ENCODE measurements at regions not wholly inside any gene's neighbourhood (a gene's known extent, or its start where the extent isn't known, plus 50 kb on each side); places are given as distances from the start of the nearest gene placed in this dataset.

DNA sequence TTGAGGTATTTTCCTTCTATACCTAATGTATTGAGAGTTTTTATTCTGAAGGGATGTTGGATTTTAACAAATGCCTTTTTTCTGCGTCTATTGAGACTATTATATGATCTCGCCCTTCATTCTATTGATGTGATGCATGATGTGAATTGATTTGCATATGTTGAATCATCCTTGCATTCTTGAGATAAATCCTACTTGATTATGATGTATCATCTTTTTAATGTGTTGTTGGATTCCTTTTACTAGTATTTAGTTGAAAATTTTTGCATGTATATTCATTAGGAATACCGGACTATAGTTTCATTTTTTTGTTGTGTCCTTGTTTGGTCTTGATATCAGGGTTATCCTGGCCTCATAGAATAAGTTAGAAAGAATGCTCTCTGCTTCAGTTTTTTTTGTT, 169.7 kb downstream of the NPR3 start:
- Histone ChIP-seq H3K79me2 (ENCODE audit: insufficient read depth, low read length) (no peaks in the 10 kb centered on the region), H3K27me3 (ENCODE audit: insufficient read depth, low read length, poor library complexity) (no peaks in the 10 kb centered on the region), H3K27ac (ENCODE audit: low read length) (no peak overlapping the region), H3K36me3 (ENCODE audit: insufficient read depth, low read length) (no peaks in the 10 kb centered on the region), H3K4me3 (ENCODE audit: low read depth in 1 of 2, low read length in 2 of 2) (no peak overlapping the region), H3K9ac (ENCODE audit: low read depth, low read length) (no peak overlapping the region), H3K4me1 (ENCODE audit: insufficient read depth, low read length) (no peaks in the 10 kb centered on the region), H3K4me2 (ENCODE audit: insufficient read depth, low read length) (no peak overlapping the region), H4K20me1 (ENCODE audit: insufficient read depth, low read length) (no peaks in the 10 kb centered on the region), H2AFZ (ENCODE audit: low read depth, low read length) (no peak overlapping the region), H3K9me3 (ENCODE audit: insufficient read depth, low read length, severe bottlenecking) (no peaks in the 10 kb centered on the region)
- TF ChIP-seq, protein P1, sequence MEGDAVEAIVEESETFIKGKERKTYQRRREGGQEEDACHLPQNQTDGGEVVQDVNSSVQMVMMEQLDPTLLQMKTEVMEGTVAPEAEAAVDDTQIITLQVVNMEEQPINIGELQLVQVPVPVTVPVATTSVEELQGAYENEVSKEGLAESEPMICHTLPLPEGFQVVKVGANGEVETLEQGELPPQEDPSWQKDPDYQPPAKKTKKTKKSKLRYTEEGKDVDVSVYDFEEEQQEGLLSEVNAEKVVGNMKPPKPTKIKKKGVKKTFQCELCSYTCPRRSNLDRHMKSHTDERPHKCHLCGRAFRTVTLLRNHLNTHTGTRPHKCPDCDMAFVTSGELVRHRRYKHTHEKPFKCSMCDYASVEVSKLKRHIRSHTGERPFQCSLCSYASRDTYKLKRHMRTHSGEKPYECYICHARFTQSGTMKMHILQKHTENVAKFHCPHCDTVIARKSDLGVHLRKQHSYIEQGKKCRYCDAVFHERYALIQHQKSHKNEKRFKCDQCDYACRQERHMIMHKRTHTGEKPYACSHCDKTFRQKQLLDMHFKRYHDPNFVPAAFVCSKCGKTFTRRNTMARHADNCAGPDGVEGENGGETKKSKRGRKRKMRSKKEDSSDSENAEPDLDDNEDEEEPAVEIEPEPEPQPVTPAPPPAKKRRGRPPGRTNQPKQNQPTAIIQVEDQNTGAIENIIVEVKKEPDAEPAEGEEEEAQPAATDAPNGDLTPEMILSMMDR (IDR thresholded peaks at IDR 0.05; ENCODE audit: borderline replicate concordance, extremely low read depth, low read length, poor library complexity, severe bottlenecking), result no peak
- no peak for TF ChIP-seq EZH2 (IDR thresholded peaks at IDR 0.05; ENCODE audit: borderline replicate concordance, low read depth, low read length, severe bottlenecking)
- DNase-seq (no peak), ATAC-seq (ENCODE audit: insufficient read depth, low read depth) (no peak)

DNA sequence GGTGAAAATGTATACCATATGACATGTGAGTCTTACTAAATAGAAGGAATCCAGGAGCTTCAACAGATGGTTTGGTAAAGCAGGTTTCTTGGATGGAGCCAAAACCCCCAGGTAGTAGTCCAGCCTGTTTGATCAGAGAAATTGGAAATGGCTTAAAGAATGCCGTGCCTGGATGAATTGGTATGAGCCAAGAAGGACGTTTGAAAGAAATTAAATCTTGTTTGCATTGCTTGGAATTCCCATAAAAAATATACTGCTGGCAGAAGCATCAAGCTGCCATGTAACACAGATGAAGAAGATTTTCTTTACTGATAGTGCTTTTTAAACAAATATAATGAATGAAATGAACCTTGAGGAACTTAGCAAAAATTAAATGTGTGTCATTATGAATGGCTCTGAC, 176.3 kb downstream of the NPR3 start:
- ATAC-seq (ENCODE audit: insufficient read depth, low read depth), result no peak
- DNase-seq, result no peak
- no peaks in the 10 kb centered on the region for H4K20me1 ChIP-seq (ENCODE audit: insufficient read depth, low read length)

DNA sequence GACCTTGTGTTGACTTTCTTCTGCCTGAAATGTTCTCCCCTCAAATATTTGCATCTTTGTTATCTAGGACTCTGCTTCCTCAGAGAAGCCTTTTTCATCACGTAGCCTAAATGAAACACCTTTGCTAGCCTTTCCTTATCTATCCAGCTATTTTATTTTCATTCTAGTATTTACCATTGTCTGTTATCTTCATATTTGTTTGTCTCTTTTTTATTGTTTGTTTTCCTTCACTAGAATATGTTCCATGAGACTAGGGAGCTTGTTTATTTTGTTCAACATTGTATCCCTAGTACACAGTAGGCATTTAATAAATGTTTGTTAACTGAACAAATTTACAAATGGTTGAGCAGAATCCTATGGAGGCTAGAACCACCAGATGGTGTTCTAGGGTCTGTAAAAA, 178.0 kb downstream of the NPR3 start:
- DNase-seq, result no peak
- Histone ChIP-seq H3K4me1 (ENCODE audit: insufficient read depth, low read length) (no peaks in the 10 kb centered on the region), H3K9ac (ENCODE audit: low read depth, low read length) (no peak overlapping the region), H3K27me3 (ENCODE audit: insufficient read depth, low read length, poor library complexity) (no peaks in the 10 kb centered on the region), H3K4me3 (ENCODE audit: low read depth in 1 of 2, low read length in 2 of 2) (no peak overlapping the region), H3K36me3 (ENCODE audit: insufficient read depth, low read length) (no peaks in the 10 kb centered on the region), H3K27ac (ENCODE audit: low read length) (no peak overlapping the region), H3K4me2 (ENCODE audit: insufficient read depth, low read length) (no peak overlapping the region), H3K79me2 (ENCODE audit: insufficient read depth, low read length) (no peaks in the 10 kb centered on the region), H3K9me3 (ENCODE audit: insufficient read depth, low read length, severe bottlenecking) (no peaks in the 10 kb centered on the region), H2AFZ (ENCODE audit: low read depth, low read length) (no peak overlapping the region), H4K20me1 (ENCODE audit: insufficient read depth, low read length) (no peaks in the 10 kb centered on the region)
- ATAC-seq (ENCODE audit: insufficient read depth, low read depth), result no peak
- TF ChIP-seq, protein P1 (IDR thresholded peaks at IDR 0.05; ENCODE audit: borderline replicate concordance, extremely low read depth, low read length, poor library complexity, severe bottlenecking), result no peak
- no peak for TF ChIP-seq EZH2 (IDR thresholded peaks at IDR 0.05; ENCODE audit: borderline replicate concordance, low read depth, low read length, severe bottlenecking)

More for the DNA sequence above, 176.3 kb downstream of the NPR3 start:
- Histone ChIP-seq H3K4me3 (ENCODE audit: low read depth in 1 of 2, low read length in 2 of 2) (no peak overlapping the region), H3K9ac (ENCODE audit: low read depth, low read length) (no peak overlapping the region), H3K79me2 (ENCODE audit: insufficient read depth, low read length) (no peaks in the 10 kb centered on the region), H3K9me3 (ENCODE audit: insufficient read depth, low read length, severe bottlenecking) (no peaks in the 10 kb centered on the region), H3K27me3 (ENCODE audit: insufficient read depth, low read length, poor library complexity) (no peaks in the 10 kb centered on the region), H3K27ac (ENCODE audit: low read length) (no peak overlapping the region), H3K36me3 (ENCODE audit: insufficient read depth, low read length) (no peaks in the 10 kb centered on the region), H3K4me1 (ENCODE audit: insufficient read depth, low read length) (no peaks in the 10 kb centered on the region), H3K4me2 (ENCODE audit: insufficient read depth, low read length) (no peak overlapping the region), H2AFZ (ENCODE audit: low read depth, low read length) (no peak overlapping the region)
- no peak for TF ChIP-seq EZH2 (IDR thresholded peaks at IDR 0.05; ENCODE audit: borderline replicate concordance, low read depth, low read length, severe bottlenecking)
- TF ChIP-seq, protein P1 (IDR thresholded peaks at IDR 0.05; ENCODE audit: borderline replicate concordance, extremely low read depth, low read length, poor library complexity, severe bottlenecking), result no peak

DNA sequence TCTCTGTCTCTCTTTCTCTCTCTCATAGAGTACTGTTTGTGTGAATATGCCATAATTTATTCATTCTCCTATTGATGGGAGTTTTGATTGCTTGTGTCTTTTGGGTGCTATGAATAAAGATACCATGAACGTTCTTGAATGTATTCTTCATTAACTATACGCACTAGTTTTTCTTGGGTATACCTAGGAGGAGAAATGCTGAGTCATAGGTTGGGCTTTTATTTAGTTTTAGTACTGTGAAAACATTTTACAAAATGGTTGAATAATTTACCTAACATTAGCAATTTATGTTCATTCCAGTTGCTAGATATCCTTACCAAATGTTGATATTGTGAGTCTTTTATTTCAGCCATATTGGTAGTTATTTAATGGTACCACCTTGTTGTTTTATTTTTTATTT, 192.5 kb downstream of the NPR3 start:
- TF ChIP-seq, protein P1 (IDR thresholded peaks at IDR 0.05; ENCODE audit: borderline replicate concordance, extremely low read depth, low read length, poor library complexity, severe bottlenecking), result no peak
- TF ChIP-seq EZH2 (IDR thresholded peaks at IDR 0.05; ENCODE audit: borderline replicate concordance, low read depth, low read length, severe bottlenecking), result no peak
- no peak for ATAC-seq (ENCODE audit: insufficient read depth, low read depth)
- H3K27ac ChIP-seq (ENCODE audit: low read length), result no peak overlapping the region

More for the DNA sequence above, 192.5 kb downstream of the NPR3 start:
- Histone ChIP-seq H3K9ac (ENCODE audit: low read depth, low read length) (no peak overlapping the region), H3K36me3 (ENCODE audit: insufficient read depth, low read length) (no peaks in the 10 kb centered on the region), H3K9me3 (ENCODE audit: insufficient read depth, low read length, severe bottlenecking) (no peaks in the 10 kb centered on the region), H3K4me3 (ENCODE audit: low read depth in 1 of 2, low read length in 2 of 2) (no peak overlapping the region), H3K4me2 (ENCODE audit: insufficient read depth, low read length) (no peak overlapping the region), H3K27me3 (ENCODE audit: insufficient read depth, low read length, poor library complexity) (no peaks in the 10 kb centered on the region), H4K20me1 (ENCODE audit: insufficient read depth, low read length) (no peaks in the 10 kb centered on the region), H2AFZ (ENCODE audit: low read depth, low read length) (no peak overlapping the region), H3K4me1 (ENCODE audit: insufficient read depth, low read length) (no peaks in the 10 kb centered on the region), H3K79me2 (ENCODE audit: insufficient read depth, low read length) (no peaks in the 10 kb centered on the region)
- no peak for DNase-seq
